ENCODE measurements at regions not wholly inside any gene's neighbourhood (a gene's known extent, or its start where the extent isn't known, plus 50 kb on each side); places are given as distances from the start of the nearest gene placed in this dataset.

DNA sequence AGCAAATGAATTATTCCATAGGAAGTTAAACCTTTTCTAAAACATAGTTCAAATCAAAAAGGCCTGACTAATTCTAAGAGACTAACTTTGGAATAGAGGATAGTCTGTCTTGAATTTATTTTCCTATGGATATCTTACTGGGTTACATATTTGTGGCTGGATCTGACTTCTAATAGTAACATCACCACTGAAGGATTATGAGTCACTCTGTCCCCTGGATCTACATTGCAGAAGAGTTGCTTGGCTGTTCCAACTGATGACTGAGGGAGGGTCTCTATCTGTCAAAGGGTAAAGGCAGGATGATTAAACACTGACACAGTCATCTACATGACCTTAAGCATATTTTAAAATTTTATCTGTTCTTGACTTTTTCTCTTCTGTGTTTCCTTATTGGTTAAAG is 119.6 kb upstream of the FST start:
- H3K4me3 ChIP-seq, result no peak overlapping the region
- H3K4me1 ChIP-seq, result peaks cover 0 to 43% (median 0%) of the 10 kb centered on the region in 12 donors
- TF ChIP-seq, protein P1, sequence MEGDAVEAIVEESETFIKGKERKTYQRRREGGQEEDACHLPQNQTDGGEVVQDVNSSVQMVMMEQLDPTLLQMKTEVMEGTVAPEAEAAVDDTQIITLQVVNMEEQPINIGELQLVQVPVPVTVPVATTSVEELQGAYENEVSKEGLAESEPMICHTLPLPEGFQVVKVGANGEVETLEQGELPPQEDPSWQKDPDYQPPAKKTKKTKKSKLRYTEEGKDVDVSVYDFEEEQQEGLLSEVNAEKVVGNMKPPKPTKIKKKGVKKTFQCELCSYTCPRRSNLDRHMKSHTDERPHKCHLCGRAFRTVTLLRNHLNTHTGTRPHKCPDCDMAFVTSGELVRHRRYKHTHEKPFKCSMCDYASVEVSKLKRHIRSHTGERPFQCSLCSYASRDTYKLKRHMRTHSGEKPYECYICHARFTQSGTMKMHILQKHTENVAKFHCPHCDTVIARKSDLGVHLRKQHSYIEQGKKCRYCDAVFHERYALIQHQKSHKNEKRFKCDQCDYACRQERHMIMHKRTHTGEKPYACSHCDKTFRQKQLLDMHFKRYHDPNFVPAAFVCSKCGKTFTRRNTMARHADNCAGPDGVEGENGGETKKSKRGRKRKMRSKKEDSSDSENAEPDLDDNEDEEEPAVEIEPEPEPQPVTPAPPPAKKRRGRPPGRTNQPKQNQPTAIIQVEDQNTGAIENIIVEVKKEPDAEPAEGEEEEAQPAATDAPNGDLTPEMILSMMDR (IDR thresholded peaks at IDR 0.05), result no peak
- no peak for TF ChIP-seq POLR2A (IDR thresholded peaks at IDR 0.05)
- H3K36me3 ChIP-seq, result no peaks in the 10 kb centered on the region
- peak in 2 of 4 donors; percentile 27 to 57 for ATAC-seq
- H3K27me3 ChIP-seq, result no peaks in the 10 kb centered on the region
- peaks cover 0 to 7% (median 0%) of the 10 kb centered on the region in 12 donors for H3K9me3 ChIP-seq
- no peak for DNase-seq
- H3K27ac ChIP-seq, result peak overlapping the region in 5 of 12 donors; percentile 39 to 83 (median 65)
- intact Hi-C loops (cut with DNase I), result no loop called here

GRCh38 chr5:53361708-53362107 is 118.7 kb upstream of the FST start:
- Histone ChIP-seq H3K9me3 (peaks cover 0 to 7% (median 0%) of the 10 kb centered on the region in 12 donors), H3K27me3 (no peaks in the 10 kb centered on the region), H3K4me1 (peaks cover 0 to 43% (median 0%) of the 10 kb centered on the region in 12 donors), H3K4me3 (no peak overlapping the region), H3K27ac (peak overlapping the region in 5 of 12 donors; percentile 39 to 83 (median 58)), H3K36me3 (no peaks in the 10 kb centered on the region)
- intact Hi-C loops (cut with DNase I), result no loop called here
- WGBS, 4 donors, result 82 to 95% (median 89%) methylated on average over 4 of the region's 4 CpGs
- ATAC-seq (no peak), DNase-seq (no peak)
- TF ChIP-seq, protein P1 (IDR thresholded peaks at IDR 0.05), result no peak
- no peak for TF ChIP-seq POLR2A (IDR thresholded peaks at IDR 0.05)

GRCh38 chr5:53362521-53362941 is 117.9 kb upstream of the FST start:
- ATAC-seq (peak in 2 of 4 donors; percentile 67 to 71), DNase-seq (no peak)
- no peak overlapping the region for H3K4me3 ChIP-seq
- intact Hi-C loops (cut with DNase I), result no loop called here
- H3K27ac ChIP-seq, result peak overlapping the region in 5 of 12 donors; percentile 39 to 83 (median 58)
- TF ChIP-seq, protein P1 (IDR thresholded peaks at IDR 0.05), result no peak
- TF ChIP-seq POLR2A (IDR thresholded peaks at IDR 0.05), result no peak
- H3K36me3 ChIP-seq, result no peaks in the 10 kb centered on the region
- no peaks in the 10 kb centered on the region for H3K27me3 ChIP-seq
- peaks cover 0 to 43% (median 0%) of the 10 kb centered on the region in 12 donors for H3K4me1 ChIP-seq
- peaks cover 0 to 7% (median 0%) of the 10 kb centered on the region in 12 donors for H3K9me3 ChIP-seq
- WGBS, 4 donors, result 54 to 64% (median 60%) methylated on average over 5 of the region's 5 CpGs

- WGBS, 4 donors, result 63 to 68% (median 64%) methylated on average over 3 of the region's 3 CpGs
- intact Hi-C loops (cut with DNase I), result no loop called here
- H3K27ac ChIP-seq, result peak overlapping the region in 1 of 12 donors; percentile 40
- H3K27me3 ChIP-seq, result no peaks in the 10 kb centered on the region
- TF ChIP-seq, protein P1 (IDR thresholded peaks at IDR 0.05), result no peak
- no peak for TF ChIP-seq POLR2A (IDR thresholded peaks at IDR 0.05)
- no peak overlapping the region for H3K4me3 ChIP-seq
- H3K4me1 ChIP-seq, result peaks cover 0 to 38% (median 0%) of the 10 kb centered on the region in 12 donors
- H3K9me3 ChIP-seq, result peaks cover 0 to 7% (median 0%) of the 10 kb centered on the region in 12 donors
- DNase-seq (no peak), ATAC-seq (no peak)
- no peaks in the 10 kb centered on the region for H3K36me3 ChIP-seq
Observed at GRCh38 chr5:53364061-53364460, 116.4 kb upstream of the FST start.

Measured in heart left ventricle (tissue), 16 donors.